ENCODE measurements at regions not wholly inside any gene's neighbourhood (a gene's known extent, or its start where the extent isn't known, plus 50 kb on each side); places are given as distances from the start of the nearest gene placed in this dataset.

DNA sequence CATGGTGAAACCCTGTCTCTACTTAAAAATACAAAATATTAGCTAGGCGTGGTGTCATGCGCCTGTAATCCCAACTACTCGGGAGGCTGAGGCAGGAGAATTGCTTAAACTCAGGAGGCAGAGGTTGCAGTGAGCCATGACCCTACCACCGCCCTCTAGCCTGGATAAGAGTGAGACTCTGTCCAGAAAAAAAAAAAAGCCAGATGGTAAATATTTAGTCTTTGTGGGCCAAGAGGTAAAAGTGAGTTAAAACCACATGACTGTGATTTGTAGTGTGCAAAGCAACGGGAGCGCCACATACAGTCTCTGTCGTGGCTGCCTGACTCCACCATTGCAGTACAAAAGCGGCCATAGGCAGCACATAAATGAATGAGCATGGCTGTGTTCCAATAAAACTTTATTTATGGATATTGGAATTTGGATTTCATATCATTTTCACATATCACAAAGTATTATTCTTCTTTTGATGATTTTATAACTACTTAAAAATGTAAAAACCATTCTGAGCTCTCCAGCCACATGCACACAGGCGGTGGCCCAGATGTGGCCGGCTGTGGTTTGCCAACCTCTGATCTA is 51.8 kb upstream of the CASZ1 start:
- Mint-ChIP-seq H3K4me3 (no peak overlapping the region), H3K36me3 (ENCODE audit: insufficient read depth) (no peaks in the 10 kb centered on the region), H3K4me1 (no peaks in the 10 kb centered on the region), H3K9me3 (no peaks in the 10 kb centered on the region), H3K27ac (ENCODE audit: low read depth) (no peak overlapping the region), H3K27me3 (peaks cover 21% of the 10 kb centered on the region)
- DNase-seq (ENCODE audit: low spot score in 2 of 2) (no peak), ATAC-seq (replicated peaks; ENCODE audit: extremely low read depth, poor library complexity, severe bottlenecking) (no peak)

- no peaks in the 10 kb centered on the region for H3K36me3 Mint-ChIP-seq (ENCODE audit: insufficient read depth)
Measured at GRCh38 chr1:10850026-10850425, 53.6 kb upstream of the CASZ1 start.

DNA sequence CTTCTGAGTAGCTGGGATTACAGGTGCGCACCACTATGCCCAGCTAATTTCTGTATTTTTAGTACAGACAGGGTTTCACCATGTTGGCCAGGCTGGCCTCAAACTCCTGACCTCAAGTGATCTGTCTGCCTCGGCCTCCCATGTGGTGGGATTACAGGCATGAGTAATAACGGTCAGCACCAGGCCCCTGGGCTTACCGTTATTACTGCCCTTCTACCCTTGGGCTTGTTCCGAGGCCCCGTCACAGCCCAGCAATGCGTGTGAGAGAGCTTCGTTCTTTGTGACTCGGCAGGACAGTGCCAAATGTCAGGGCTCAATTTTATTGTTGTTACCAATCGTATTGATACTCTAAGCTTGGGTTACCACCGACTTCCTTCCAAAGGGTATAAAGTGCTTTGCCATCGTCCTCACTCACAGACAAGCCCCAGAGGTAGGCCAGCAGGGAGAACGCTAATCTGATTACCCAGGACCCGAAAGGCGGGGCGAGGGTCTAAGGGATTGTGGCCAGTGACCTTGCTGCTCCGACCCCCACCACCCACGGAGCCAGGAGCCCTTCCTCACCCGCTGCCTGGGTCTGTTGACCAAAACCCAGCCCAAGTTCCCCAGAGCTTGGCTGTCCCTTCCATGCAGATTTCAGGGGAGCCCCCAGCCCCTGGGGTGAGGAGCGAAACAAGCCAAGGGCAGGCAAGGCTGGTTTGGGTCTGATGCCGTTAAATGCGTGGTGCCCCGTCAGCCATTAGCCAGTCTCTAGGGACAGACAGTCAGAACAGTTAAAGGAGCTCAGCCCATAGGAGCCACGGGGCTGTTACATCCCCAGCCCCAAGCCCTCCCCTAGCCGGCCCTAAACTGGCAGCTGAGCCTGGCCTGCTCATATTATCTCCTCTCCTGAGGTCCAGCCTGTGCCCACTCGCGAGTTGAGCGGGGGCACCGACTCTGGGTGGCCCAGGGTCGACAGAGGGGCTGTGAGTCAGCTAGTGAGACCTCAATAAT is 54.9 kb upstream of the CASZ1 start:
- H3K27me3 Mint-ChIP-seq, result no peaks in the 10 kb centered on the region

More at GRCh38 chr1:10850026-10850425, 53.6 kb upstream of the CASZ1 start:
- Mint-ChIP-seq H3K9me3 (no peaks in the 10 kb centered on the region), H3K27ac (ENCODE audit: low read depth) (no peak overlapping the region), H3K27me3 (peaks cover 3% of the 10 kb centered on the region), H3K4me1 (no peaks in the 10 kb centered on the region), H3K4me3 (no peak overlapping the region)
- ATAC-seq (replicated peaks; ENCODE audit: extremely low read depth, poor library complexity, severe bottlenecking) (no peak), DNase-seq (ENCODE audit: low spot score in 2 of 2) (no peak)

DNA sequence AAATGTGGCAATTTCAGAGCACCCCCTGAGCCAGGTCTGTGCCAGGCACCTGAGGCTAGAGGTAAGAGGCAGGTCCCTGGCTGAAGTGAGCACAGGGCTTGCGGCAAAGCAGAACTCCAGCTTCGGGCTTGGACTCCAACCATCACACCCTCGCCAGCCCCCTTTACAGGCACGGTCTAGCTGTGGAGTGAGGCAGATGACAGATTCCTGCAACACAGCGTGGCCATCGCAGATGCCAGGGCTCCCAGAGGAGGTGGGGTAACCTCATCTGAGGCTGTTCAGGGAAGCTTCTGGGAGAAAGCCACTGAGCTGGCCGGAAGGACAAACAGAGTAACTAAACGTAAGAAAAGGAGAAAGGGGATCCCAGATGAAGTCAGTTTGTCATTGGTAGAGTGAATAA is 55.6 kb upstream of the CASZ1 start:
- Mint-ChIP-seq H3K9me3 (no peaks in the 10 kb centered on the region), H3K4me3 (no peak overlapping the region), H3K27me3 (no peaks in the 10 kb centered on the region), H3K4me1 (no peaks in the 10 kb centered on the region), H3K27ac (ENCODE audit: low read depth) (no peak overlapping the region), H3K36me3 (ENCODE audit: insufficient read depth) (no peaks in the 10 kb centered on the region)
- ATAC-seq (replicated peaks; ENCODE audit: extremely low read depth, poor library complexity, severe bottlenecking), result no peak
- no peak for DNase-seq (ENCODE audit: low spot score in 2 of 2)

More for the DNA sequence above, 54.9 kb upstream of the CASZ1 start:
- Mint-ChIP-seq H3K4me3 (no peak overlapping the region), H3K4me1 (no peaks in the 10 kb centered on the region), H3K9me3 (no peaks in the 10 kb centered on the region), H3K27ac (ENCODE audit: low read depth) (no peak overlapping the region), H3K36me3 (ENCODE audit: insufficient read depth) (no peaks in the 10 kb centered on the region)
- no peak for DNase-seq (ENCODE audit: low spot score in 2 of 2)
- ATAC-seq (replicated peaks; ENCODE audit: extremely low read depth, poor library complexity, severe bottlenecking), result no peak

- Mint-ChIP-seq H3K4me3 (no peak overlapping the region), H3K4me1 (no peaks in the 10 kb centered on the region), H3K9me3 (no peaks in the 10 kb centered on the region), H3K27ac (ENCODE audit: low read depth) (no peak overlapping the region), H3K27me3 (no peaks in the 10 kb centered on the region), H3K36me3 (ENCODE audit: insufficient read depth) (no peaks in the 10 kb centered on the region)
- ATAC-seq (replicated peaks; ENCODE audit: extremely low read depth, poor library complexity, severe bottlenecking), result no peak
- no peak for DNase-seq (ENCODE audit: low spot score in 2 of 2)
Measured at GRCh38 chr1:10852486-10852885, 56.0 kb upstream of the CASZ1 start.

DNA sequence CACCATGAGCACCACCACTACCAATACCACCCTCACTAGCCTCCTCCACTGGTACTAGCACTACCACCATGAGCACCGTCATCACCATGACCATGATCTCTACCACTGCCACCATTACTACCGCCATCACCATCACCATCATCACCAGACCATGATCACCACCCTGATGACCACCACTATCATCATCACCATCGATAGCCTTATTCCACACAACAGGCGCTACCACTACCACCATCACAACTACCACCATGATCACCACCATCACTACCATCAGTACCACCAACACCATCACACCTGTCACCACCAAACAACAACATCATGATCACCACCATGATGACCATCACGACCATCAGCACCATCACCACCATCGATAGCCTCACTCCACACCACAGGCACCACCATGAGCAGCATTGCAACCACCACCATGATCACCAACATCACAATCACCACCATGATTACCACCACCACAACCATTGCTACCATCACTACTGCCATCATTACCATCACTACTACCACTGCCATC is 56.6 kb upstream of the CASZ1 start:
- no peaks in the 10 kb centered on the region for H3K4me1 Mint-ChIP-seq
- no peak for ATAC-seq (replicated peaks; ENCODE audit: extremely low read depth, poor library complexity, severe bottlenecking)
- no peak for DNase-seq (ENCODE audit: low spot score in 2 of 2)
- no peaks in the 10 kb centered on the region for H3K9me3 Mint-ChIP-seq
- H3K27me3 Mint-ChIP-seq, result no peaks in the 10 kb centered on the region
- no peak overlapping the region for H3K4me3 Mint-ChIP-seq
- no peak overlapping the region for H3K27ac Mint-ChIP-seq (ENCODE audit: low read depth)
- no peaks in the 10 kb centered on the region for H3K36me3 Mint-ChIP-seq (ENCODE audit: insufficient read depth)

- Mint-ChIP-seq H3K27ac (ENCODE audit: low read depth) (no peak overlapping the region), H3K4me1 (no peaks in the 10 kb centered on the region), H3K36me3 (ENCODE audit: insufficient read depth) (no peaks in the 10 kb centered on the region), H3K4me3 (no peak overlapping the region), H3K9me3 (no peaks in the 10 kb centered on the region), H3K27me3 (no peaks in the 10 kb centered on the region)
- DNase-seq (ENCODE audit: low spot score in 2 of 2) (no peak), ATAC-seq (replicated peaks; ENCODE audit: extremely low read depth, poor library complexity, severe bottlenecking) (no peak)
Measured at GRCh38 chr1:10853701-10854100, 57.3 kb upstream of the CASZ1 start.

- no peaks in the 10 kb centered on the region for H3K36me3 Mint-ChIP-seq (ENCODE audit: insufficient read depth)
- H3K9me3 Mint-ChIP-seq, result no peaks in the 10 kb centered on the region
- no peaks in the 10 kb centered on the region for H3K4me1 Mint-ChIP-seq
- no peak overlapping the region for H3K27ac Mint-ChIP-seq (ENCODE audit: low read depth)
- DNase-seq (ENCODE audit: low spot score in 2 of 2) (no peak), ATAC-seq (replicated peaks; ENCODE audit: extremely low read depth, poor library complexity, severe bottlenecking) (no peak)
- no peak overlapping the region for H3K4me3 Mint-ChIP-seq
- no peaks in the 10 kb centered on the region for H3K27me3 Mint-ChIP-seq
Measured at GRCh38 chr1:10854856-10855459, 58.5 kb upstream of the CASZ1 start.

GRCh38 chr1:10856176-10856683 is 59.8 kb upstream of the CASZ1 start:
- Mint-ChIP-seq H3K36me3 (ENCODE audit: insufficient read depth) (peaks cover 1% of the 10 kb centered on the region), H3K4me1 (no peaks in the 10 kb centered on the region), H3K27me3 (no peaks in the 10 kb centered on the region), H3K27ac (ENCODE audit: low read depth) (no peak overlapping the region), H3K9me3 (no peaks in the 10 kb centered on the region), H3K4me3 (no peak overlapping the region)
- DNase-seq (ENCODE audit: low spot score in 2 of 2) (no peak), ATAC-seq (replicated peaks; ENCODE audit: extremely low read depth, poor library complexity, severe bottlenecking) (no peak)

GRCh38 chr1:10856863-10857598 is 60.6 kb upstream of the CASZ1 start:
- Mint-ChIP-seq H3K27me3 (no peaks in the 10 kb centered on the region), H3K27ac (ENCODE audit: low read depth) (no peak overlapping the region), H3K4me3 (no peak overlapping the region), H3K36me3 (ENCODE audit: insufficient read depth) (peaks cover 1% of the 10 kb centered on the region), H3K4me1 (no peaks in the 10 kb centered on the region), H3K9me3 (no peaks in the 10 kb centered on the region)
- ATAC-seq (replicated peaks; ENCODE audit: extremely low read depth, poor library complexity, severe bottlenecking) (no peak), DNase-seq (ENCODE audit: low spot score in 2 of 2) (no peak)

DNA sequence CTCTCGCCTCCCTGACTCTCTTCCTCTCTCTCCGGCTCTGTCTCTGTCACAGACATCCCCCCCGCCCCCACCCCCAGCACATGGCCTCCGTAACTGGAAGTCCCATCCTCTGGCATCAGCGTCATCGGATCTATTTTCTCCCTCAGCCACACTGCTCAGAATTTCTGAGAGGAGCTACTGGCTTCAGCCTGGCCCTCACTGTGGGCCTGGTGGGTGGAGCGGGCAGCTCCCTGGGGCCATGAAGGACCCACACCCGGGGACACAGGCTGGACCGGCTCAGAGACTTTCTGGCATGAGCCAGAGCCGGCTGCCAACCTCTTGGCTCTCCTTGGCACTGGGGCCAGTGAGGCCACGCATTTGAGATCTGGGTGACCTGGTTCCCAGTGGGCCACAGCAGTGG is 61.2 kb upstream of the CASZ1 start:
- Mint-ChIP-seq H3K36me3 (ENCODE audit: insufficient read depth) (peaks cover 1% of the 10 kb centered on the region), H3K4me1 (no peaks in the 10 kb centered on the region), H3K27me3 (no peaks in the 10 kb centered on the region), H3K27ac (ENCODE audit: low read depth) (no peak overlapping the region), H3K4me3 (no peak overlapping the region), H3K9me3 (no peaks in the 10 kb centered on the region)
- ATAC-seq (replicated peaks; ENCODE audit: extremely low read depth, poor library complexity, severe bottlenecking) (no peak), DNase-seq (ENCODE audit: low spot score in 2 of 2) (no peak)

- ATAC-seq (replicated peaks; ENCODE audit: extremely low read depth, poor library complexity, severe bottlenecking), result no peak
- no peak overlapping the region for H3K27ac Mint-ChIP-seq (ENCODE audit: low read depth)
Measured at GRCh38 chr1:10860218-10860617, 63.8 kb upstream of the CASZ1 start.

More at GRCh38 chr1:10860218-10860617, 63.8 kb upstream of the CASZ1 start:
- Mint-ChIP-seq H3K27me3 (peaks cover 25% of the 10 kb centered on the region), H3K36me3 (ENCODE audit: insufficient read depth) (peaks cover 1% of the 10 kb centered on the region), H3K9me3 (no peaks in the 10 kb centered on the region), H3K4me1 (no peaks in the 10 kb centered on the region), H3K4me3 (no peak overlapping the region)
- DNase-seq (ENCODE audit: low spot score in 2 of 2), result no peak

Data from central memory CD8-positive, alpha-beta T cell (primary cell).